HG03520 (cell line): ENCODE measurements at regions not wholly inside any gene's neighbourhood (a gene's known extent, or its start where the extent isn't known, plus 50 kb on each side); places are given as distances from the start of the nearest gene placed in this dataset.
A peak's percentile ranks its signal among the peaks of the same experiment; 100 is the strongest.
"Not testable (repeated sequence)": the region's sequence is repeated elsewhere in the genome, so short reads cannot be mapped to it uniquely, and the experiment has no call there.

Experiments
- ATAC-seq: cut with Tn5 transposase; IDR thresholded peaks from one replicate; pipeline ENCODE4 v1.9.1; 2021; ENCODE audit warnings: mild to moderate bottlenecking, moderate library complexity; ENCODE audit not compliant: unreplicated experiment

- ATAC-seq, result no peak
These were observed 94.3 kb upstream of the DCLK2 start for GRCh38 chr4:149983931-149984330.

GRCh38 chr4:149985981-149986380 is 92.3 kb upstream of the DCLK2 start:
- no peak for ATAC-seq

DNA sequence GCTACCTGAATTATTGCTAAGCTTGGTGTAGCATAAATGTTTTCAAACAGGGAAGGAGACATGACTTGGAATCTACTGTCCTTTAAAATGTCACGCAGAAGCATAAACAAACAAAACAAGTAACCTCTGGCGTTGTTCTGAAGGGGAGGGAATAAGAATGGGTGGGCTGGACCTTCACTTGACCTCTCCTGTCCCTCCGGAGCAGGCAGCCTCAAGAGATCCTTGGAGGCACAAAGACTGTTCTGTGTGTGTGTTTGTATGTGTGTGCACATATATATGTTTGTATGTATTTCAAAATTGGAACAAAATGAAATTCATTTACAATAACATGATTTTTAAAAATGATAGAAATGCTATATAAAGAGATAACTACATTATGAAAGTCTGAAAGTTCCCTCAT is 91.3 kb upstream of the DCLK2 start:
- ATAC-seq, result no peak

- no peak for ATAC-seq
These were observed 90.7 kb upstream of the DCLK2 start for GRCh38 chr4:149987330-149988086.

- no peak for ATAC-seq
These were observed 90.2 kb upstream of the DCLK2 start for GRCh38 chr4:149988087-149988410.

- no peak for ATAC-seq
These were observed 85.2 kb upstream of the DCLK2 start for GRCh38 chr4:149993030-149993429.

DNA sequence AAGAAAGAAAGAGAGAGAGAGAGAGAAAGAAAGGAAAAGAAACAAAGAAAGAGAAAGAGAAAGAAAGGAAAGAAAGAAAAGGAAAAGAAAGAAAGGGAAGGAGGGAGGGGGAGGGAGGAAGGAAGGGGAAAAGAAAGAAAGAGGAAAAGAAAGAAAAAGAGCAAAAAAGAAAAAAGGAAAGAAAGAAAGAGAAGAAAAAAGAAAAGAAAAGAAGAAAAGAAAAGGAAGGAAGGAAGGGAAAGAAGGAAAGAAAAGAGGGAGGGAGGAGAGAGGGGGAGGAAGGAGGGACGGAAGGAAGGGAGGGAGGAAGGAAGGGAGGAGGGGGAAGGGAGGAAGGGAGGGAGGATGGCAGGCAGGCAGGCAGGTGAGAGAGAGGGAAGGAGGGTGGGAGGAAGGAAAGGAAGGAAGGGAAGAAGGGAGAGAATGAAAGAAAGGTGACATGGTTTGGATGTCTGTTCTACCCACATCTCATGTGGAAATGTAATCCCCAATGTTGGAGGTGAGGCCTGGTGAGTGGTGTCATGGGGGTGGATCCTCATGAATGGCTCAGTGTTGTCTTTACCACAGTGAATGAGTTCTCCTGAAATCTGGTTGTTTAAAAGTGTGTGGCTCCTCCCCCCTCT is 83.0 kb upstream of the DCLK2 start:
- no peak for ATAC-seq

GRCh38 chr4:149997881-149998421 is 80.3 kb upstream of the DCLK2 start:
- peak; percentile 71 for ATAC-seq

- ATAC-seq, result no peak
These were observed 78.7 kb upstream of the DCLK2 start for GRCh38 chr4:149999485-150000074.

- no peak for ATAC-seq
These were observed 76.4 kb upstream of the DCLK2 start for GRCh38 chr4:150001815-150002214.

- no peak for ATAC-seq
These were observed 75.7 kb upstream of the DCLK2 start for GRCh38 chr4:150002561-150002960.

- no peak for ATAC-seq
These were observed 73.8 kb upstream of the DCLK2 start for GRCh38 chr4:150004481-150004880.

DNA sequence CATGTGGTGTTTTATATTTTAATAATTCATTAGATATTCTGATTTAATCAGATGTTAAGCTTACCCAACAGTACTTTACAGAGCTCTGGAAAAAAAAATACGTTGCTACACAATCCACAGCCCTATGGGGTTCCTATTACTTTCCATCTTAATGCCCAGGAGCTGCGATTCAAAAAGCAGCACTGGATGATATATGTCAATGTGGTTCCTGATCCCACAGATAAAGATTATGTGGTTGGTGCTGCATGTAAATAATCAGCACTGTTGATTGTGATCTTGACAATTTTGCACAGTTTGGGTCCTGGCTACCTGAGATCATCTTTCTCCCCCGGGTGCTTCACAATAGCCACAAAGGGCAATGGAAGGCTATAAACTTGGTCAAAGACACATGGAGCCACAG is 72.7 kb upstream of the DCLK2 start:
- ATAC-seq, result no peak

DNA sequence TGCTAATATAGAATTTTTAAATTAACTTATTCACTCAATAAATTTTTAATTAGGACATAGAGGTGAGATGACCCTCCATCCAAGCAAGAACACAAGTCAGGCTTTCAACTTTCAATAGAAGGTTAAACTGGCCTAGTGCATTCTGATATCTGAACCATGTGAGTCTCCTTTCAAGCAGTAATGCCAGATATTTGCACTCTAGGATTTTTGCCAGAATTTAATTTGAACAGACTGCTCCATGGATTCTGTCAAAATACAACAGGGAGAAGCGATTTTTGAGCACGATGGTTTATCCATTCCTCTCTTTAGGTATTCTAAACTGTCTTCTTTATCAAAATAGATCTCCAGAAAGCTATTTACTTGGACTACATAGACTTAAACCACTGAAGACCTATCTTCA is 72.0 kb upstream of the DCLK2 start:
- ATAC-seq, result no peak

GRCh38 chr4:150007512-150007911 is 70.7 kb upstream of the DCLK2 start:
- ATAC-seq, result no peak

- ATAC-seq, result no peak
These were observed 69.7 kb upstream of the DCLK2 start for GRCh38 chr4:150008546-150008945.

DNA sequence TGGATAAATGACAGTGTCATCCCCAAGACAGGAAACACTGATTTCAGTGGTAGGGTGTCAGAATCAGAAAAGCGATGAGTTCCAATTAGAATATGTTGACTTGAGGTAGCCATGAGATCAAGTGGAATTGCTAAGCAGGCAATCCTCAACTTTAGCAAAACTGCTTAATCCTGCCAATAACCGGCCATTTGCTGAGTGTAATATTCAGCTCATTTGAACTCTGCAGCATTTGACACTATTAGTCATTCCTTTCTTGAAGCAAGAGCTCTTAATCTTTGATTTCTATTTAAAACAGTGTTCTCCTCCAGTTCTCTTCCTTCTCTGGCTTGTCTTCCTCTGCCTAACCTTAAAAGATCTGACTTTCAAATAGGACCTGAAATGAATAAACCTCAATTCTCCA is 68.7 kb upstream of the DCLK2 start:
- no peak for ATAC-seq

- peak; percentile 63 for ATAC-seq
These were observed 67.6 kb upstream of the DCLK2 start for GRCh38 chr4:150010525-150011126.

DNA sequence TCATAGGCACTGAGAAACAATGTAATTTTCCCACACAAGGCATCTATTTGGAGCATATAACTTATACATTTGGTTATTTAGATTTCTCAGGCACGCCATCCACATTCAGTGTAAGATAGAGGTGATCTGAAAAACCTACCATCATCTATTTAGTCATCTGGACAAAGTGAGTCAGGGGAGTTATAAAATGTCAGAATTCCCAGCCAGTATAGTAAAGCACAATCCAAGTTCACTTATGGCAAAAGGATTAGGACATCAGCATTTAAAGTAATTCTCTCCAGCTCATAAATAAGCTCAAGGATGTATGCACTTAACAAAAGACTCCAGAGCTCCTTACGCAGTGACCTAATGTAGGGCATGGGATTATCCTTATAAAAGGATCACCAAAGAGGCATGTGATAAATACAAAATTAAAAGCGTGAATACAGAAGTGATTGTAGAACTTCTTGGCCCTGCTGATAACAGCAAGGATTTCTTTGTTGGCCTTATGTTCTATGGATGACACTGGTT is 65.3 kb upstream of the DCLK2 start:
- no peak for ATAC-seq

DNA sequence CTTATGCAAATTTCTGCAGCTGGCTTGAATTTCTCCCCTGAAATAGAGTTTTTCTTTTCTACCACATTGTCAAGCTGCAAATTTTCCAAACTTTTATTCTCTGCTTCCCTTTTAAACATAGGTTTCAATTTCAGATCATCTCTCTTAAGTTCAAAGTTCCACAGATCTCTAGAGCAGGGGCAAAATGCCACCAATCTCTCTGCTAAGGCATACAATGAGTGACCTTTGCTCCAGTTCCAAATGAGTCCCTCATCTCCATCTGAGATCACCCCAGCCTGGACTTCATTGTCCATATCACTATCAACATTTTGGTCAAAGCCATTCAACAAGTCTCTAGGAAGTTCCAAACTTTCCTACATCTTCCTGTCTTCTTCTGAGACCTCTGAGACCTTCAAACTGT is 62.3 kb upstream of the DCLK2 start:
- not testable (repeated sequence) for ATAC-seq

DNA sequence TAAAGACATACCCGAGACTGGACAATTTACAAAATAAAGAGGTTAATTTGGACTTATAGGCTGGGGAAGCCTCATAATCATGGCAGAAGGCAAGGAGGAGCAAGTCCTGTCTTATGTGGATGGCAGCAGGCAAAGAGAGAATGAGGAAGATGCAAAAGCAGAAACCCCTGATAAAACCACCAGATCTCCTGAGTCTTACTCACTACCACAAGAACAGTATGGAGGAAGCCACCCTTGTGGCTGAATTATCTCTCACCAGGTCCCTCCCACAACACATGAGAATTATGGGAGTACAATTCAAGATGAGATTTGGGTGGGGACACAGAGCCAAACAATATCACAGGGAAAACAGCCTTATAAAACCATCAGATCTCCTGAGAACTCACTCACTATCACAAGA is 61.6 kb upstream of the DCLK2 start:
- ATAC-seq, result not testable (repeated sequence)

- no peak for ATAC-seq
These were observed 60.0 kb upstream of the DCLK2 start for GRCh38 chr4:150018257-150018656.
